ENCODE measurements at regions not wholly inside any gene's neighbourhood (a gene's known extent, or its start where the extent isn't known, plus 50 kb on each side); places are given as distances from the start of the nearest gene placed in this dataset.
A peak's percentile ranks its signal among the peaks of the same experiment; 100 is the strongest.

DNA sequence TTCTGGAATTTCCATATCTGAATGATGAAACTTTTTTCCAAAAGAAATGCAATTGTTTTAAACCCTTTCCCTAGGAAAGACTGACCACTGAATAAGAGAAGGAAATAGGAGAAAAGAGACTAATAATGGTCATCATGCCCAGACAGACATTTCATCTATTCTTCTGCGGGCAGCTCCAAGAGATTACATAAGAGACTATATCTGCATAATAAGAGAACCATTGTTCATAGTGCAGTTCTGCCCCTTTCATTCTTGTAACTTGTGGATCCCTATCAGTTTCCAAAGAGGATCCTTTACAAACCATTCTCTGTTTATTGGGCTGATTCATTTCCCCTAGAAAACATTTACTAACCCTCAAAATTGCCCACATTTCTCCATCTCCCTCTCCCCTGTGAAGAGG is 197.8 kb downstream of the FSCB start:
- no peaks in the 10 kb centered on the region for H3K4me1 Mint-ChIP-seq
- H3K27me3 Mint-ChIP-seq: no peaks in the 10 kb centered on the region
- no peak overlapping the region for H3K4me3 Mint-ChIP-seq
- no peaks in the 10 kb centered on the region for H3K36me3 Mint-ChIP-seq (ENCODE audit: low read depth)
- H3K9me3 Mint-ChIP-seq: peaks cover 11% of the 10 kb centered on the region
- DNase-seq: no peak
- intact Hi-C loops (cut with micrococcal nuclease): no loop called here
- no peak overlapping the region for H3K27ac Mint-ChIP-seq

DNA sequence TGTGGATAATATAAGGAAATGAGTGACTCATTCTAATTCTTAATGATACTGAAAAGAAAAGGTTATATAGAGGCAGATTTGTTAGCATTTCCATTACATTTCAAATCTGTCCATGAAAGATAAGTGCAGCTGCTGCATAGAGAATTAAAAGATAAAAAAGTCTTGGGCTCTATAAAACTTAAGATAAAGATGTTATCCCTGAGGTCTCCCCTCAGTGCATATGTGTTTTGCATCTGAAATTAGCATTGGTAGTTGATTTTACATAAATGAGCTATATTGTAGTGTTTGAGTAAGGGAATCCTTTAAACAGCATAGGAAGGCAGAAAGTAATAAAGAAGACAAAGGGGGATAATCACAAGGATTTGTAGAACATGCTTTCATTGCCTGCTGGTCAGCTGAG is 206.2 kb downstream of the FSCB start:
- Mint-ChIP-seq H3K27me3 (no peaks in the 10 kb centered on the region), H3K27ac (no peak overlapping the region)
- intact Hi-C loops (cut with micrococcal nuclease): no loop called here

GRCh38 chr14:44297437-44297836 is 209.6 kb downstream of the FSCB start:
- no peaks in the 10 kb centered on the region for H3K27me3 Mint-ChIP-seq
- no peak overlapping the region for H3K4me3 Mint-ChIP-seq
- no peaks in the 10 kb centered on the region for H3K4me1 Mint-ChIP-seq
- no peak for DNase-seq
- no peaks in the 10 kb centered on the region for H3K36me3 Mint-ChIP-seq (ENCODE audit: low read depth)
- intact Hi-C loops (cut with micrococcal nuclease): no loop called here
- H3K27ac Mint-ChIP-seq: no peak overlapping the region
- peaks cover 18% of the 10 kb centered on the region for H3K9me3 Mint-ChIP-seq

More for the DNA sequence above, 206.2 kb downstream of the FSCB start:
- Mint-ChIP-seq H3K36me3 (ENCODE audit: low read depth) (no peaks in the 10 kb centered on the region), H3K4me3 (no peak overlapping the region), H3K9me3 (peaks cover 18% of the 10 kb centered on the region), H3K4me1 (no peaks in the 10 kb centered on the region)
- DNase-seq: no peak

DNA sequence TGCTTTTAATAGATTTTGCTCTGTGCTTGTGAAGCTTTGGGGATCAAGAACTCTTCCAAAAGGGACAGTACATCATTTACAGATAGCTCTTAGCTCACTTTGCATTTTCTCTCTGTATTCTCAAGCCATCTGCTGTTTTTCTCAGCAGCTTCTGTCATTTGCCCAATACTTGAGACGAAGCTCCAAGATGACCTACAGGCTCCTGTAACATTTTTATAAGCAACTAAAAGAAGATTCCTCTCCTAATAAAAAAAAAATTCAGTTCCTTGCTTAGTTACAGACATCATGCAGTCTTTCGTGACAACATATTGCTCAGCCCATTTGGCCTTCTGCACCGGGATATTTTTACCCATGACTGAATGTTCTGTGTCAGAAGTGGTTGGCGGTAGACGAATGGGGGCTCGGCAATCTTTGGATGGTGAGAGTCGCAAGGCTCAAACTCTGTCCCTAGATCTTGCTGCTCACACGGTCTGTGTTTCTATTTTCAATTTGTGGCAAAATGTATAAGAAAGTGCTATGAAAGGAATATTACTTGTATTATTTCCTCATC is 215.6 kb downstream of the FSCB start:
- intact Hi-C loops (cut with micrococcal nuclease): no loop called here
- no peak for DNase-seq
- no peaks in the 10 kb centered on the region for H3K4me1 Mint-ChIP-seq
- no peaks in the 10 kb centered on the region for H3K27me3 Mint-ChIP-seq
- H3K36me3 Mint-ChIP-seq (ENCODE audit: low read depth): no peaks in the 10 kb centered on the region
- H3K27ac Mint-ChIP-seq: no peak overlapping the region
- no peak overlapping the region for H3K4me3 Mint-ChIP-seq
- peaks cover 6% of the 10 kb centered on the region for H3K9me3 Mint-ChIP-seq

GRCh38 chr14:44287858-44288257 is 219.2 kb downstream of the FSCB start:
- H3K4me3 Mint-ChIP-seq: no peak overlapping the region
- no peaks in the 10 kb centered on the region for H3K9me3 Mint-ChIP-seq
- intact Hi-C loops (cut with micrococcal nuclease): no loop called here
- no peaks in the 10 kb centered on the region for H3K36me3 Mint-ChIP-seq (ENCODE audit: low read depth)
- H3K27ac Mint-ChIP-seq: no peak overlapping the region
- no peaks in the 10 kb centered on the region for H3K27me3 Mint-ChIP-seq
- no peak for DNase-seq
- H3K4me1 Mint-ChIP-seq: no peaks in the 10 kb centered on the region

- H3K9me3 Mint-ChIP-seq: peaks cover 3% of the 10 kb centered on the region
- no peaks in the 10 kb centered on the region for H3K27me3 Mint-ChIP-seq
- no peaks in the 10 kb centered on the region for H3K36me3 Mint-ChIP-seq (ENCODE audit: low read depth)
- no peaks in the 10 kb centered on the region for H3K4me1 Mint-ChIP-seq
- no peak overlapping the region for H3K27ac Mint-ChIP-seq
- intact Hi-C loops (cut with micrococcal nuclease): no loop called here
- no peak overlapping the region for H3K4me3 Mint-ChIP-seq
- no peak for DNase-seq
These were observed 220.9 kb downstream of the FSCB start for GRCh38 chr14:44286201-44286600.

DNA sequence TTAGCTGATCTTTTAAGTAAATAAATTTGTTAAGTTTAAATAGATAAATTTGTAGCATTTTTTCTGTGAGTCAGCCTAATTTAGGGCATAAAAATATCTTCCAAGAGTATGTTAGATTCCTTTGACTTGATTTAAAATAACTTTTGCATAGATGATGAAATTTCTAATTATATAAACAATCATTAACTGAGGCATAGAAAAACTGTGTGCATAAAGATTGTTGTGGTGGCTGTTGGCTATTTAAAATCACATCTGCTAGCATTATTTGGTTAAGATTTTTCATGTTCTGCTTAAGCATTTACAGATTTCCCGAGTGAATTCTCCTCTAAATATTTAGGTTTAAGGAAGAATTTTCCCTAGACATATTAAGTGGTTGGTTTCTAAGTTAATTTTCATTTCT is 223.2 kb downstream of the FSCB start:
- Mint-ChIP-seq H3K4me1 (no peaks in the 10 kb centered on the region), H3K4me3 (no peak overlapping the region), H3K27me3 (no peaks in the 10 kb centered on the region), H3K9me3 (peaks cover 3% of the 10 kb centered on the region), H3K36me3 (ENCODE audit: low read depth) (no peaks in the 10 kb centered on the region), H3K27ac (no peak overlapping the region)
- intact Hi-C loops (cut with micrococcal nuclease): no loop called here
- DNase-seq: no peak

GRCh38 chr14:44279357-44279756 is 227.7 kb downstream of the FSCB start:
- Mint-ChIP-seq H3K27me3 (no peaks in the 10 kb centered on the region), H3K9me3 (peaks cover 6% of the 10 kb centered on the region), H3K4me1 (no peaks in the 10 kb centered on the region), H3K36me3 (ENCODE audit: low read depth) (no peaks in the 10 kb centered on the region), H3K4me3 (no peak overlapping the region), H3K27ac (no peak overlapping the region)
- intact Hi-C loops (cut with micrococcal nuclease): no loop called here
- no peak for DNase-seq

GRCh38 chr14:44271637-44272036 is 235.4 kb downstream of the FSCB start:
- no peak for DNase-seq
- peaks cover 14% of the 10 kb centered on the region for H3K9me3 Mint-ChIP-seq
- no peaks in the 10 kb centered on the region for H3K36me3 Mint-ChIP-seq (ENCODE audit: low read depth)
- intact Hi-C loops (cut with micrococcal nuclease): no loop called here
- H3K4me3 Mint-ChIP-seq: no peak overlapping the region
- H3K4me1 Mint-ChIP-seq: no peaks in the 10 kb centered on the region
- no peaks in the 10 kb centered on the region for H3K27me3 Mint-ChIP-seq
- no peak overlapping the region for H3K27ac Mint-ChIP-seq

GRCh38 chr14:44271006-44271405 is 236.1 kb downstream of the FSCB start:
- intact Hi-C loops (cut with micrococcal nuclease): no loop called here
- H3K9me3 Mint-ChIP-seq: peaks cover 19% of the 10 kb centered on the region
- no peak for DNase-seq
- H3K4me3 Mint-ChIP-seq: no peak overlapping the region
- no peak overlapping the region for H3K27ac Mint-ChIP-seq
- no peaks in the 10 kb centered on the region for H3K36me3 Mint-ChIP-seq (ENCODE audit: low read depth)
- no peaks in the 10 kb centered on the region for H3K27me3 Mint-ChIP-seq
- no peaks in the 10 kb centered on the region for H3K4me1 Mint-ChIP-seq

DNA sequence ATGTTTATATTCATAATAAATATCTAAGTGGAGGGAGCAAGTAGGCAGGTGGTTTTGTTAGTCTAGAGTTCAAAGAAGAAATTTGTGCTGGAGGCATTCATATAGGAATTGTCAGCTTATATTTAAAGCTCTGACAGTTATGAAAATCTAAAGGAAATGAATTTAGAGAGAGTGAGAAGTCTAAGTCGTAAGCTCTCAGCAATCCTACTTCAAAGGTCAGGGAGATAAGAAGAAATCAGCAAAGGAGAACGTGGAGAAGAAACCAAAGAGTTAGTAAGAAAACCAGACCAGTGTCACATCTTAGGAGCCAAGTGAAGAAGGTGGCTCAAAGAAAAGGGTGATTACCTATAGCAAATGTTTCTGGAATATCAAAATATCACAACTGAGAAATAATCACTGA is 241.8 kb downstream of the FSCB start:
- H3K36me3 Mint-ChIP-seq (ENCODE audit: low read depth): no peaks in the 10 kb centered on the region
- H3K27ac Mint-ChIP-seq: no peak overlapping the region
- no peaks in the 10 kb centered on the region for H3K27me3 Mint-ChIP-seq
- H3K9me3 Mint-ChIP-seq: peaks cover 21% of the 10 kb centered on the region
- H3K4me1 Mint-ChIP-seq: no peaks in the 10 kb centered on the region
- H3K4me3 Mint-ChIP-seq: no peak overlapping the region
- DNase-seq: no peak
- intact Hi-C loops (cut with micrococcal nuclease): no loop called here

GRCh38 chr14:44215660-44216059 is 291.4 kb downstream of the FSCB start:
- intact Hi-C loops (cut with micrococcal nuclease): no loop called here
- H3K27ac Mint-ChIP-seq: no peak overlapping the region
- DNase-seq: no peak
- H3K4me3 Mint-ChIP-seq: no peak overlapping the region
- H3K27me3 Mint-ChIP-seq: no peaks in the 10 kb centered on the region
- H3K36me3 Mint-ChIP-seq (ENCODE audit: low read depth): no peaks in the 10 kb centered on the region
- H3K4me1 Mint-ChIP-seq: no peaks in the 10 kb centered on the region
- H3K9me3 Mint-ChIP-seq: peaks cover 6% of the 10 kb centered on the region

GRCh38 chr14:44211718-44212117 is 295.4 kb downstream of the FSCB start:
- no peaks in the 10 kb centered on the region for H3K36me3 Mint-ChIP-seq (ENCODE audit: low read depth)

GRCh38 chr14:44204061-44204835 is 302.8 kb downstream of the FSCB start:
- Mint-ChIP-seq H3K4me3 (no peak overlapping the region), H3K4me1 (no peaks in the 10 kb centered on the region), H3K27me3 (no peaks in the 10 kb centered on the region), H3K27ac (no peak overlapping the region), H3K9me3 (peaks cover 7% of the 10 kb centered on the region), H3K36me3 (ENCODE audit: low read depth) (no peaks in the 10 kb centered on the region)
- intact Hi-C loops (cut with micrococcal nuclease): no loop called here
- no peak for DNase-seq

More at GRCh38 chr14:44211718-44212117, 295.4 kb downstream of the FSCB start:
- Mint-ChIP-seq H3K4me3 (no peak overlapping the region), H3K27ac (no peak overlapping the region), H3K4me1 (no peaks in the 10 kb centered on the region), H3K9me3 (peaks cover 3% of the 10 kb centered on the region), H3K27me3 (no peaks in the 10 kb centered on the region)
- DNase-seq: no peak
- intact Hi-C loops (cut with micrococcal nuclease): no loop called here

- Mint-ChIP-seq H3K27me3 (no peaks in the 10 kb centered on the region), H3K4me1 (no peaks in the 10 kb centered on the region), H3K9me3 (peaks cover 6% of the 10 kb centered on the region), H3K4me3 (no peak overlapping the region), H3K27ac (peak overlapping the region; percentile 29), H3K36me3 (ENCODE audit: low read depth) (no peaks in the 10 kb centered on the region)
- DNase-seq: no peak
- intact Hi-C loops (cut with micrococcal nuclease): no loop called here
These were observed 326.1 kb downstream of the FSCB start for GRCh38 chr14:44180975-44181374.
